HEK293T (cell line): ENCODE measurements at regions not wholly inside any gene's neighbourhood (a gene's known extent, or its start where the extent isn't known, plus 50 kb on each side); places are given as distances from the start of the nearest gene placed in this dataset.

Experiments
- FOXA1 ChIP-seq: fragments of 450-650 bp; IDR thresholded peaks from 2 replicates; pipeline ENCODE4 v1.6.1; 2016; ENCODE audit warnings: mild to moderate bottlenecking
- FOXM1 ChIP-seq: fragments of 450-650 bp; IDR thresholded peaks from 2 replicates; pipeline ENCODE4 v1.6.1; 2017; ENCODE audit warnings: mild to moderate bottlenecking, borderline replicate concordance

DNA sequence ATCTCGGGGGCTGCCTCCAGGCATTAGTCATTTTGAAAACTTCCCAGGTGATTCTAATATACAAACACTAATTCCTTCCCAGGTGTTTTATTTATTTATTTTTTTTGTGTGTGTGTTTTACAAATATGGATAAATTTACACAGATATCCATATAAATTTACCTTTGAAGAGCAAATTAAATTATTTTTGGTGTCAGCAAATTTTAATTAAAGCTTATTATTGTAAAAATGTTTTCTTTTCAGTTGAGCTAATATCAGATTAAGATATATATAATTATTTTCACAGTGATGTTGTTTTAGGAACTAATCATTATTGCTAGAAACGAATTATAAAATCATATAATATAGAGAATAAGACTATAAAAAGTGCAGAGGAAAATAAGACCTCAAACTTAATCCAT is 62.0 kb upstream of the FREM3 start:
- TF ChIP-seq FOXM1 (no peak), FOXA1 (no peak)
